ENCODE measurements at regions not wholly inside any gene's neighbourhood (a gene's known extent, or its start where the extent isn't known, plus 50 kb on each side); places are given as distances from the start of the nearest gene placed in this dataset.
"Not testable (repeated sequence)": the region's sequence is repeated elsewhere in the genome, so short reads cannot be mapped to it uniquely, and the experiment has no call there.

GRCh38 chr15:87716422-87716821, 540.1 kb downstream of the NTRK3 start:
- Mint-ChIP-seq H3K36me3 (no peaks in the 10 kb centered on the region), H3K27ac (no peak overlapping the region), H3K4me1 (no peaks in the 10 kb centered on the region), H3K9me3 (no peaks in the 10 kb centered on the region), H3K4me3 (no peak overlapping the region)
- DNase-seq (ENCODE audit: low spot score in 2 of 2), result no peak
- ATAC-seq, result no peak

- Mint-ChIP-seq H3K36me3 (no peaks in the 10 kb centered on the region), H3K4me1 (no peaks in the 10 kb centered on the region), H3K9me3 (no peaks in the 10 kb centered on the region), H3K27ac (no peak overlapping the region), H3K4me3 (no peak overlapping the region)
- ATAC-seq, result no peak
- no peak for DNase-seq (ENCODE audit: low spot score in 2 of 2)
These were observed 541.3 kb downstream of the NTRK3 start for GRCh38 chr15:87715252-87715651.

- Mint-ChIP-seq H3K4me3 (no peak overlapping the region), H3K9me3 (no peaks in the 10 kb centered on the region), H3K36me3 (no peaks in the 10 kb centered on the region), H3K4me1 (no peaks in the 10 kb centered on the region), H3K27ac (no peak overlapping the region)
- DNase-seq (ENCODE audit: low spot score in 2 of 2) (no peak), ATAC-seq (no peak)
These were observed 543.1 kb downstream of the NTRK3 start for GRCh38 chr15:87713475-87713879.

- Mint-ChIP-seq H3K9me3 (no peaks in the 10 kb centered on the region), H3K27ac (no peak overlapping the region), H3K4me3 (no peak overlapping the region), H3K36me3 (no peaks in the 10 kb centered on the region), H3K4me1 (no peaks in the 10 kb centered on the region)
- no peak for DNase-seq (ENCODE audit: low spot score in 2 of 2)
- no peak for ATAC-seq
These were observed 544.3 kb downstream of the NTRK3 start for GRCh38 chr15:87712211-87712610.

- Mint-ChIP-seq H3K27ac (no peak overlapping the region), H3K4me3 (no peak overlapping the region), H3K9me3 (no peaks in the 10 kb centered on the region), H3K36me3 (no peaks in the 10 kb centered on the region), H3K4me1 (no peaks in the 10 kb centered on the region)
- ATAC-seq (no peak), DNase-seq (ENCODE audit: low spot score in 2 of 2) (no peak)
These were observed 545.5 kb downstream of the NTRK3 start for GRCh38 chr15:87711026-87711425.

GRCh38 chr15:87710406-87710805, 546.1 kb downstream of the NTRK3 start:
- ATAC-seq, result no peak
- no peak for DNase-seq (ENCODE audit: low spot score in 2 of 2)
- Mint-ChIP-seq H3K4me3 (no peak overlapping the region), H3K9me3 (no peaks in the 10 kb centered on the region), H3K4me1 (no peaks in the 10 kb centered on the region), H3K36me3 (no peaks in the 10 kb centered on the region), H3K27ac (no peak overlapping the region)

GRCh38 chr15:87707566-87708130, 548.9 kb downstream of the NTRK3 start:
- H3K27ac Mint-ChIP-seq, result no peak overlapping the region
- H3K4me3 Mint-ChIP-seq, result no peak overlapping the region
- H3K36me3 Mint-ChIP-seq, result no peaks in the 10 kb centered on the region
- no peaks in the 10 kb centered on the region for H3K4me1 Mint-ChIP-seq
- H3K9me3 Mint-ChIP-seq, result no peaks in the 10 kb centered on the region
- ATAC-seq (no peak), DNase-seq (ENCODE audit: low spot score in 2 of 2) (no peak)

GRCh38 chr15:87707071-87707470, 549.5 kb downstream of the NTRK3 start:
- Mint-ChIP-seq H3K4me1 (no peaks in the 10 kb centered on the region), H3K27ac (no peak overlapping the region), H3K9me3 (no peaks in the 10 kb centered on the region), H3K36me3 (no peaks in the 10 kb centered on the region), H3K4me3 (no peak overlapping the region)
- DNase-seq (ENCODE audit: low spot score in 2 of 2), result no peak
- ATAC-seq, result no peak

GRCh38 chr15:87706001-87706400, 550.5 kb downstream of the NTRK3 start:
- no peaks in the 10 kb centered on the region for H3K36me3 Mint-ChIP-seq
- H3K4me1 Mint-ChIP-seq, result no peaks in the 10 kb centered on the region
- DNase-seq (ENCODE audit: low spot score in 2 of 2) (no peak), ATAC-seq (no peak)
- no peak overlapping the region for H3K27ac Mint-ChIP-seq
- no peaks in the 10 kb centered on the region for H3K9me3 Mint-ChIP-seq
- H3K4me3 Mint-ChIP-seq, result no peak overlapping the region

GRCh38 chr15:87704276-87704675, 552.3 kb downstream of the NTRK3 start:
- Mint-ChIP-seq H3K4me3 (no peak overlapping the region), H3K4me1 (no peaks in the 10 kb centered on the region)
- ATAC-seq, result no peak

GRCh38 chr15:87703327-87704111, 553.0 kb downstream of the NTRK3 start:
- Mint-ChIP-seq H3K27ac (no peak overlapping the region), H3K4me3 (no peak overlapping the region), H3K36me3 (no peaks in the 10 kb centered on the region), H3K4me1 (no peaks in the 10 kb centered on the region), H3K9me3 (peaks cover 4% of the 10 kb centered on the region)
- DNase-seq (ENCODE audit: low spot score in 2 of 2) (no peak), ATAC-seq (no peak)

More at GRCh38 chr15:87704276-87704675, 552.3 kb downstream of the NTRK3 start:
- no peak for DNase-seq (ENCODE audit: low spot score in 2 of 2)
- no peaks in the 10 kb centered on the region for H3K36me3 Mint-ChIP-seq
- H3K27ac Mint-ChIP-seq, result no peak overlapping the region
- H3K9me3 Mint-ChIP-seq, result peaks cover 4% of the 10 kb centered on the region

- DNase-seq (ENCODE audit: low spot score in 2 of 2) (no peak), ATAC-seq (no peak)
- Mint-ChIP-seq H3K9me3 (peaks cover 4% of the 10 kb centered on the region), H3K27ac (no peak overlapping the region), H3K36me3 (no peaks in the 10 kb centered on the region), H3K4me1 (no peaks in the 10 kb centered on the region), H3K4me3 (no peak overlapping the region)
These were observed 554.3 kb downstream of the NTRK3 start for GRCh38 chr15:87702270-87702669.

- not testable (repeated sequence) for DNase-seq (ENCODE audit: low spot score in 2 of 2); H3K4me3 Mint-ChIP-seq; H3K36me3 Mint-ChIP-seq; ATAC-seq; H3K4me1 Mint-ChIP-seq; H3K27ac Mint-ChIP-seq
- peaks cover 11% of the 10 kb centered on the region for H3K9me3 Mint-ChIP-seq
These were observed 558.1 kb downstream of the NTRK3 start for GRCh38 chr15:87698467-87698866.

GRCh38 chr15:87689716-87690115, 566.8 kb downstream of the NTRK3 start:
- Mint-ChIP-seq H3K4me3 (no peak overlapping the region), H3K36me3 (no peaks in the 10 kb centered on the region), H3K27ac (no peak overlapping the region), H3K4me1 (no peaks in the 10 kb centered on the region), H3K9me3 (peaks cover 4% of the 10 kb centered on the region)
- ATAC-seq, result no peak
- no peak for DNase-seq (ENCODE audit: low spot score in 2 of 2)

GRCh38 chr15:87687523-87687870, 569.0 kb downstream of the NTRK3 start:
- no peak overlapping the region for H3K4me3 Mint-ChIP-seq
- no peak for ATAC-seq
- no peaks in the 10 kb centered on the region for H3K4me1 Mint-ChIP-seq
- no peak for DNase-seq (ENCODE audit: low spot score in 2 of 2)
- H3K9me3 Mint-ChIP-seq, result no peaks in the 10 kb centered on the region
- no peaks in the 10 kb centered on the region for H3K36me3 Mint-ChIP-seq
- H3K27ac Mint-ChIP-seq, result no peak overlapping the region

GRCh38 chr15:87686841-87687522, 569.6 kb downstream of the NTRK3 start:
- H3K9me3 Mint-ChIP-seq, result no peaks in the 10 kb centered on the region
- DNase-seq (ENCODE audit: low spot score in 2 of 2), result no peak
- H3K27ac Mint-ChIP-seq, result no peak overlapping the region
- no peak overlapping the region for H3K4me3 Mint-ChIP-seq
- H3K4me1 Mint-ChIP-seq, result no peaks in the 10 kb centered on the region
- H3K36me3 Mint-ChIP-seq, result no peaks in the 10 kb centered on the region
- ATAC-seq, result no peak
